ENCODE measurements at regions not wholly inside any gene's neighbourhood (a gene's known extent, or its start where the extent isn't known, plus 50 kb on each side); places are given as distances from the start of the nearest gene placed in this dataset.

DNA sequence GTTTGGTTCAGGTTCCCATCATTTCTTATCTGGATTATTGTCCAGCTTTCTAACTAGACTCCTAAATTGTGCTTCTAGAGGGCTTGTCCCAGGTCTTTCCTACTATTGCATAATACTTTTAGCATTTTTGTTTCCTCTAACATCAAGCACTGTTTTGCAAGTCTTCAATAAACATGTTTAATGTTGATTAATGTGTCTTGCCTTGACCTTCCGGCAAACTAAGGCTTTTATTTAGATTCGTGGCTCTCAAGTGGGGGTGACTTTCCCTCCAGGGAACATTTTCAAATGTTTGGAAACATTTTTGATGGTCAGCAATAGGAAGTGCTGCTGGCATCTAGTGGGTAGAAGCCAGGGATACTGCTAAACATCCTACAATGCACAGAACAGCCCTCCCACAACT lies 90.7 kb downstream of the RPE65 start:
- TF ChIP-seq CTCF (IDR thresholded peaks at IDR 0.05; ENCODE audit: low read length) = no peak
- TF ChIP-seq EZH2 (IDR thresholded peaks at IDR 0.05; ENCODE audit: borderline replicate concordance, low read length) = no peak

All from OCI-LY1 (cell line).